ENCODE measurements at regions not wholly inside any gene's neighbourhood (a gene's known extent, or its start where the extent isn't known, plus 50 kb on each side); places are given as distances from the start of the nearest gene placed in this dataset.

GRCh38 chr17:70517816-70518215, 348.5 kb downstream of the KCNJ2 start:
- TF ChIP-seq CTCF (IDR thresholded peaks at IDR 0.05; ENCODE audit: insufficient read depth, low read length, poor library complexity, severe bottlenecking) (no peak), EZH2phosphoT487 (conservative IDR thresholded peaks at IDR 0.05; ENCODE audit: low read length) (no peak)
